T47D (cell line): ENCODE measurements at regions not wholly inside any gene's neighbourhood (a gene's known extent, or its start where the extent isn't known, plus 50 kb on each side); places are given as distances from the start of the nearest gene placed in this dataset.

Source experiments
- DNase-seq, 2 experiments: peaks; one replicate each; pipeline versions ENCODE4 v3.0.0 to v3.0.0-alpha.2; 2011 to 2012; ENCODE audit warnings: low read depth in 1 of 2, low spot score in 1 of 2
- JUND ChIP-seq: IDR thresholded peaks from 2 replicates; pipeline ENCODE4 v1.6.1; 2012; ENCODE audit warnings: low read depth
- in situ Hi-C: cut with HindIII; loops from 2 replicates; pipeline ENCODE4 v1.10.0; 2016; ENCODE audit warnings: low sequenced_read_pairs, low pct_unique_long_range_greater_than_20kb

GRCh38 chrX:11908371-11908770, 150.3 kb downstream of the MSL3 start:
- DNase-seq: peak; percentile 16 to 27
- in situ Hi-C loops: no loop called here
- TF ChIP-seq JUND: no peak

DNA sequence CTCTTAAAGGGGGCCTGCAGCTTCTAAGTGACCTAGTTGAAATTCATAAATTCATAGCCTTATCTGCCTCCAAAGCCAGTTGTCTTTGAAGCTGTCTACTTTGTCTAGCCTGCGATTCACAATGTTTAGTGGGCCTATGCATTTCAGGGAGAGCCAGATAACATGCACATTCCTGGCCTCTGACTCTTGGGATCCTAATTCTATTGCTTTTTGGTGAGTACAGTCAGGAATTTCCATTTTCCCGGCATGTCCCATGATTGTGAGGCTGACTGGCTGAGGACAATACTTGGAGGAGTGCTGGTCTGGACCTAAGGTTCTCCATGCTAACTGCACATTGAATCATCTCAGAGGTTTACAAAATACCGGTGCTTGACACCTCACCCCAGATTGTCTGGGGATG, 155.0 kb downstream of the MSL3 start:
- in situ Hi-C loops: no loop called here
- TF ChIP-seq JUND: no peak
- DNase-seq: no peak

DNA sequence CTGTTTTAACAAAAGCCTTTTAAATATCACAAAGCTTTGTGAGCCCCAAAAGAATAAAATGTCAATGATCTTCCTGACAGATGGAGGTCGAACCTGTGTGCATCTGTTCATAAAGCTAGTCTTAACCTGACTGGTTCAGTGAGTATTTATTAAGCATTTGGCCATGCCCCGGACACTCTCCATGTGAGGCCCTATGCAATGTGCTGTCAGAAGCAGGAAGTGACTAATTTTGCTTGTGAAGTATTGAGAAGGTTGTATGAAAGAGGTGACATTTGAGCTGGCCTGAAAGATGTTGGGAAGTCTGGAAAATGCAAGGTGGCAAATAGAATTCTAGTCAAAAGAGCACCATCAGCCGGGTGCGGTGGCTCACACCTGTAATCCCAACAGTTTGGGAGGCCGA, 171.4 kb downstream of the MSL3 start:
- TF ChIP-seq JUND: no peak
- in situ Hi-C loops: no loop called here
- DNase-seq: no peak

GRCh38 chrX:11932423-11932822, 174.4 kb downstream of the MSL3 start:
- in situ Hi-C loops: no loop called here
- DNase-seq: no peak
- TF ChIP-seq JUND: no peak

DNA sequence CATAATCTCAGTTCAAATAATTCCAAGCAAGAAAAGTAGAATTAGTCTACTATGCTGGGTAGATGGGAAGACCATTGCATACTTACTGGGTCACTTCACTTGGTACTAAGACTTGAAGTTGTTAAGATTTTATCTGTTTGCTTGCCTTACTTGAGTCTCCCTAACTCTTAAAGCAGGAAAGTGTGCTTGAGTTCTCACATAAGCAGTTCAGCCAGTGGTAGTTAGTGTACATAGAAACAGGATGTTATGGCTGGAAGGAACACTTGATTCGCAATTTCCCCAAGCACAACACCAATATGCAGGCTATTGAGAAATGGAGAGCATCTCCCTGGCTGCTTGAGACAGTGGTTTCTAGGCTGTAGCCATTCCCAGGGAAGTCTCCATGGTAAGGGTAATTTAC, 176.1 kb downstream of the MSL3 start:
- in situ Hi-C loops: no loop called here
- DNase-seq: no peak
- no peak for TF ChIP-seq JUND

DNA sequence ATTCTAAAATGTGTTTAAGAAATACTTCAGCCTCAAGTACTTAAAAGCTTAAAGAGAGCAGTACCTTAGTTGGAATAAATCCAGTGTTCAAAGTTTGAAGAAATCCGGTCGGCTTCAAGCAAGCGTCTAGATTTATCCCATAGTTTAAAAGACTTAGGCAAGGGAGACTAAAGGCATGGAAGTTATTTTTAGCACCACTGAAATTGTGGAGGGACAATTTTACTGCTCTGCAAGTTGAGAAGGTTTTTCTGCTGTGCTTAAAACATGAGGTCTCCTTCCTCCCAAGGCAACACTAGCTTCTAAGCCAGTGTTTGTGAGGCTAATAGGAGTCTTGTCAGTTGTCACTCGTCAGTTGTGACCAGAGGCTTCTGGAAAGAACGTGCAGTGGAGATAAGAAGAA, 183.5 kb downstream of the MSL3 start:
- no peak for DNase-seq
- in situ Hi-C loops: no loop called here
- TF ChIP-seq JUND: no peak

DNA sequence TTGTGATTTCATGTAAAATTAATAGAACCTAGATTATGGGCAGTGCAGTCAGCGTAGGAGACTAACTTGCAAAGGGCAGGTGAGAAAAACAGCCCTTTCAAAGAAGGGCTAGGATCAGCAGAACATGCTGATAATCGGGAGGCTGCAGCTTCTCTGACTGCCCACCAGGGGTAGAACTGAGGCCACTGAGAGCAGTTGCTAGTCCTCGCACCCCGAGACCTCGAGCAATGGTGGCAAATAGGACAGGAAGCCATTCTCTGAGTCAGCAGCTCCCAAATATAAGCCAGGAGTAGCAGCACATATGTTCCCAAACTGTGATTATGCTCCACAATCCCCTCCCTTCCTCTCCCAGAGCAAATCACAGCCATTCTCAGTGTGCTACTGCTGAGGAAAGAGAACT, 186.5 kb downstream of the MSL3 start:
- TF ChIP-seq JUND: no peak
- in situ Hi-C loops: no loop called here
- DNase-seq: peak in 1 of 2 experiments; percentile 47

DNA sequence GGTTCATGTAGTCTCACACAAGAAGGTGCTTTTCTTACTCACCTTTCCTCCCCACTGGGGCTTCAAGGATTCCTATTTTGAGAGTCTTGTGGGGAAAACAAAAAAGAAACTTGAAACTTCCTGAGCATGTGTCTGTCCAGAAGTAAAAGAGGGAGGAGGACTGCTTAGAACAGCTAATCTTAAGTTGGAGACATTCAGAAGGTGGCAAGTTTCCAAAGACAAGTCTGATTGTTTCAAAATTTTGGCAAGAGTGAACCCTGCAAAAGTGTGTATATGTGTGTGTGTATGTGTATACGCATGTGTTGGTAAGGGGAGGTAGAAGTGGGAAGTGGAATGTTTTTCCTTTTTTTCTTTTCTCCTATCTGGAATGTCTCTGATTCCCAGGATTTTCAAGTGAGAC, 189.0 kb upstream of the FRMPD4 start:
- in situ Hi-C loops: no loop called here
- no peak for TF ChIP-seq JUND

GRCh38 chrX:11952176-11952720, 186.0 kb upstream of the FRMPD4 start:
- in situ Hi-C loops: no loop called here
- no peak for TF ChIP-seq JUND
- DNase-seq: no peak

More for the DNA sequence above, 189.0 kb upstream of the FRMPD4 start:
- no peak for DNase-seq

- TF ChIP-seq JUND: no peak
- no peak for DNase-seq
- in situ Hi-C loops: no loop called here
Measured at GRCh38 chrX:11953615-11954014, 184.7 kb upstream of the FRMPD4 start.

GRCh38 chrX:11954176-11954575, 184.1 kb upstream of the FRMPD4 start:
- in situ Hi-C loops: no loop called here
- DNase-seq: no peak
- TF ChIP-seq JUND: no peak

GRCh38 chrX:11960031-11960430, 178.2 kb upstream of the FRMPD4 start:
- no peak for DNase-seq
- TF ChIP-seq JUND: no peak
- in situ Hi-C loops: no loop called here

- TF ChIP-seq JUND: no peak
- no peak for DNase-seq
- in situ Hi-C loops: no loop called here
Measured at GRCh38 chrX:11965436-11965835, 172.8 kb upstream of the FRMPD4 start.
